GM12872 (cell line): ENCODE measurements at regions not wholly inside any gene's neighbourhood (a gene's known extent, or its start where the extent isn't known, plus 50 kb on each side); places are given as distances from the start of the nearest gene placed in this dataset.

Experiments
- TF ChIP-seq, protein P1 (sequence below): IDR thresholded peaks from 3 replicates; pipeline ENCODE4 v1.5.1; 2011; ENCODE audit warnings: low read depth, mild to moderate bottlenecking, low read length, moderate library complexity; ENCODE audit not compliant: insufficient read depth

DNA sequence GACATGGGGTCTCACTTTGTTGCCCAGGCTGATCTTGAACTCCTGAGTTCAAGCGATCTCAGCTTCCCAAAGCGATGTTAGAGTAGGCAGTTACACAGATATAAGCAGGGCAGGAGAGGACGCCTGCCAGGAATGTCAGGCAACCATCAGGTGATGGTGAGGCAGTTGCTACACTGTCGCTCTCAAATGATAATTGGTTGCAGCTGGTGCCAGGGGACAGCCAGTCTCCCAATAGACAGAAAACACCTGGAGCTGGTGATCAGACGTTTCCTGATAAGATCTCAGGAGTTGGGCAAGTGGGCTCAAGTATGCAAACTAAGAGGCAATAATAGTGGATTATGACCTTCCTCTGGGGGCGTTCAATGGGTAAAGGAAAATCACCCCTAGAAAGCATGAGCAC lies 163.1 kb upstream of the RGPD4 start:
- TF ChIP-seq, protein P1, sequence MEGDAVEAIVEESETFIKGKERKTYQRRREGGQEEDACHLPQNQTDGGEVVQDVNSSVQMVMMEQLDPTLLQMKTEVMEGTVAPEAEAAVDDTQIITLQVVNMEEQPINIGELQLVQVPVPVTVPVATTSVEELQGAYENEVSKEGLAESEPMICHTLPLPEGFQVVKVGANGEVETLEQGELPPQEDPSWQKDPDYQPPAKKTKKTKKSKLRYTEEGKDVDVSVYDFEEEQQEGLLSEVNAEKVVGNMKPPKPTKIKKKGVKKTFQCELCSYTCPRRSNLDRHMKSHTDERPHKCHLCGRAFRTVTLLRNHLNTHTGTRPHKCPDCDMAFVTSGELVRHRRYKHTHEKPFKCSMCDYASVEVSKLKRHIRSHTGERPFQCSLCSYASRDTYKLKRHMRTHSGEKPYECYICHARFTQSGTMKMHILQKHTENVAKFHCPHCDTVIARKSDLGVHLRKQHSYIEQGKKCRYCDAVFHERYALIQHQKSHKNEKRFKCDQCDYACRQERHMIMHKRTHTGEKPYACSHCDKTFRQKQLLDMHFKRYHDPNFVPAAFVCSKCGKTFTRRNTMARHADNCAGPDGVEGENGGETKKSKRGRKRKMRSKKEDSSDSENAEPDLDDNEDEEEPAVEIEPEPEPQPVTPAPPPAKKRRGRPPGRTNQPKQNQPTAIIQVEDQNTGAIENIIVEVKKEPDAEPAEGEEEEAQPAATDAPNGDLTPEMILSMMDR, result no peak

DNA sequence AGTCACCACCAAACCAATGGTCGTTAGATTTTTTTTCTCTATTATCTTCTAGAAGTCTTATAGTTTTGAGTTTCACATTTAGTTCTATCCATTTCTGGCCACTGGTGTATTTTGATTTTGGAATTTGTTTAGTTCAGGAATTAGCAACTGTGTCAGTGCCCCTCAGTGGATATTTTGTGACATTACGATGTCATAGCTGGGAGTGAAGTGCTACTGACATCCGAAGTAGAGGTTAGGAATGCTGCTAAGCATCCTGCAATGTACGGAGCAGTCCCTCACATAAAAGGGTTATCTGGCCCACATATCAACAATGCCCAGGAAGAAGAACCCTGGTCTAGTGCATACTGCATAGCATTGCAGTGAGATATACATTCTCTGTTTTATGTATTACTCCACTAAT lies 157.4 kb upstream of the RGPD4 start:
- TF ChIP-seq, protein P1, result no peak

- TF ChIP-seq, protein P1, result no peak
Observed at GRCh38 chr2:107681936-107682335, 144.8 kb upstream of the RGPD4 start.

DNA sequence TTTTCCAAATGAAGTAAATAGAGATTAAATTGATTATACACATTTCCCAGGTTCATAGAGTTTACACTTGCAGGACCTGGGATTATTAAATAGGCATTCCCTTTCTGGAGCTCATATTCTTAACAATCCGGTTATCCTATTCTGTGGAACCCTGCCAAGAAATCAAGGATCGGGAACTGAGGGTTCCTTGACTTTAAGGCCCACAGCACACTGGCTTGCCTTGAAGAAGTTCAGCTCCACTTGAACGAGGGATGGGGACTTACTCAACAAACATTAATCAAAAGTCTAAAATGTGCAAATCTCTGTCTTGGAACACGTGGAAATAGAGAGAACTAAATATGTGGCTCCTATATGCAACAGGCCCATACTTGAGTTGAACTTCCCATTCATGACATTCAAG lies 142.3 kb upstream of the RGPD4 start:
- TF ChIP-seq, protein P1, result no peak

GRCh38 chr2:107685421-107685986 lies 141.2 kb upstream of the RGPD4 start:
- TF ChIP-seq, protein P1, result no peak

DNA sequence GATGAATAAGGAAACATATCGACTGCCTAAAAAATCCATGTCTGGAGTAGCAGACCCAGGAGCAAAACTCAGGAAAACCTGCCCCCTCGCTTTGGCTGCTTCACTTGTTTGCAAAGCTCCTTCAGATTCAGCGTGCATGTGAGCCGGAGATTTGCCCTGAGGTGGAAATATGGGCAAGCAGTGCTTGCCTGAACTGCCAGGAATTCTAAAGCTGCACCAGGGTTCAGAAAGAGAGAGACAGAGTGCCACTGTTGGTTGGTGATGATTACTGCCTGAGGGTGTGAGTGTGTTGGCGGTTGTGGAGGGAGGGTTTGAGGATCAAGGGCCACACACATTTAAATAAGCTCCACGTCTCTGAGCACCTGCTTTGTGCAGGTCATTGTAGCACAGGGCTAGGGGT lies 139.6 kb upstream of the RGPD4 start:
- TF ChIP-seq, protein P1, result no peak

DNA sequence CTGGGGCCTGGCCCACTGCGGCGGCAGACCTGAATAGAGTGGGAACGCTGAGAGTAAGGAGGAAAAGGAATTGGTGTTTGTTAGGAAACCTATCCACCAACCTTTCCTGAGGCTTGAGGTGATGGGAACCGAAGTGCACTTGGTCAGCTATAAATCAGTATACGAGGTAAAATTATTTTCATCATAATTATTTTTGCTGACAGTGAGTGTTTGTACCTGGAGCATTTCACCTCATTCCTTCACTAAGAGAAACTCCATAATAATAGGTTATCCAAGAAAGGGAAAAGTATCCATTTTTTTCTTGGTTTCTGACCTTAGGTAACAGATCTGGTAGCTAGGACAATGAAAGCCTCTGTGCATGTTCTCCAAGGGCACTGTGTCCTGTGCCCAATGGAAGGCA lies 138.6 kb upstream of the RGPD4 start:
- TF ChIP-seq, protein P1, result no peak
